A673 (cell line): ENCODE measurements at regions not wholly inside any gene's neighbourhood (a gene's known extent, or its start where the extent isn't known, plus 50 kb on each side); places are given as distances from the start of the nearest gene placed in this dataset.
"Not testable (repeated sequence)": the region's sequence is repeated elsewhere in the genome, so short reads cannot be mapped to it uniquely, and the experiment has no call there.

Experiments
- EZH2 ChIP-seq: fragments of 200-600 bp; sonication (generic); IDR thresholded peaks from 2 replicates; pipeline ENCODE4 v1.6.1; 2017; ENCODE audit warnings: borderline replicate concordance, low read depth, mild to moderate bottlenecking, mixed read lengths, antibody characterized with exemption, low read length; ENCODE audit not compliant: poor library complexity, severe bottlenecking
- TF ChIP-seq, protein P1 (sequence below): fragments of 300-800, 200-600 bp; sonication (generic); conservative IDR thresholded peaks from 2 replicates; pipeline ENCODE4 v1.5.1; 2017; ENCODE audit warnings: low read depth, mild to moderate bottlenecking, antibody characterized with exemption, low read length, moderate library complexity, mixed read lengths

DNA sequence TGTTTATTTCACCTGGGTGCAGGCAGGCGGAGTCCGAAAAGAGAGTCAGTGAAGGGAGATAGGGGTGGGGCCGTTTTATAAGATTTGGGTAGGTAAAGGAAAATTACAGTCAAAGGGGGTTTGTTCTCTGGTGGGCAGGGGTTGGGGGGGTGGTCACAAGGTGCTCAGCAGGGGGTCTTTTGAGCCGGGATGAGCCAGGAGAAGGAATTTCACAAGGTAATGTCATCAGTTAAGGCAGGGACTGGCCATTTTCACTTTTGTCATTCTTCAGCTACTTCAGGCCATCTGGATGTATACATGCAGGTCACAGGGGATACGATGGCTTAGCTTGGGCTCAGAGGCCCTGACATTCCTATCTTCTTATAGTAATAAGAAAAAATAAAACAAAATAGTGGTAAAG is 220.3 kb upstream of the ZNF608 start:
- not testable (repeated sequence) for TF ChIP-seq EZH2
- TF ChIP-seq, protein P1, sequence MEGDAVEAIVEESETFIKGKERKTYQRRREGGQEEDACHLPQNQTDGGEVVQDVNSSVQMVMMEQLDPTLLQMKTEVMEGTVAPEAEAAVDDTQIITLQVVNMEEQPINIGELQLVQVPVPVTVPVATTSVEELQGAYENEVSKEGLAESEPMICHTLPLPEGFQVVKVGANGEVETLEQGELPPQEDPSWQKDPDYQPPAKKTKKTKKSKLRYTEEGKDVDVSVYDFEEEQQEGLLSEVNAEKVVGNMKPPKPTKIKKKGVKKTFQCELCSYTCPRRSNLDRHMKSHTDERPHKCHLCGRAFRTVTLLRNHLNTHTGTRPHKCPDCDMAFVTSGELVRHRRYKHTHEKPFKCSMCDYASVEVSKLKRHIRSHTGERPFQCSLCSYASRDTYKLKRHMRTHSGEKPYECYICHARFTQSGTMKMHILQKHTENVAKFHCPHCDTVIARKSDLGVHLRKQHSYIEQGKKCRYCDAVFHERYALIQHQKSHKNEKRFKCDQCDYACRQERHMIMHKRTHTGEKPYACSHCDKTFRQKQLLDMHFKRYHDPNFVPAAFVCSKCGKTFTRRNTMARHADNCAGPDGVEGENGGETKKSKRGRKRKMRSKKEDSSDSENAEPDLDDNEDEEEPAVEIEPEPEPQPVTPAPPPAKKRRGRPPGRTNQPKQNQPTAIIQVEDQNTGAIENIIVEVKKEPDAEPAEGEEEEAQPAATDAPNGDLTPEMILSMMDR = not testable (repeated sequence)
